ENCODE measurements at regions not wholly inside any gene's neighbourhood (a gene's known extent, or its start where the extent isn't known, plus 50 kb on each side); places are given as distances from the start of the nearest gene placed in this dataset.

- TF ChIP-seq, protein P1, sequence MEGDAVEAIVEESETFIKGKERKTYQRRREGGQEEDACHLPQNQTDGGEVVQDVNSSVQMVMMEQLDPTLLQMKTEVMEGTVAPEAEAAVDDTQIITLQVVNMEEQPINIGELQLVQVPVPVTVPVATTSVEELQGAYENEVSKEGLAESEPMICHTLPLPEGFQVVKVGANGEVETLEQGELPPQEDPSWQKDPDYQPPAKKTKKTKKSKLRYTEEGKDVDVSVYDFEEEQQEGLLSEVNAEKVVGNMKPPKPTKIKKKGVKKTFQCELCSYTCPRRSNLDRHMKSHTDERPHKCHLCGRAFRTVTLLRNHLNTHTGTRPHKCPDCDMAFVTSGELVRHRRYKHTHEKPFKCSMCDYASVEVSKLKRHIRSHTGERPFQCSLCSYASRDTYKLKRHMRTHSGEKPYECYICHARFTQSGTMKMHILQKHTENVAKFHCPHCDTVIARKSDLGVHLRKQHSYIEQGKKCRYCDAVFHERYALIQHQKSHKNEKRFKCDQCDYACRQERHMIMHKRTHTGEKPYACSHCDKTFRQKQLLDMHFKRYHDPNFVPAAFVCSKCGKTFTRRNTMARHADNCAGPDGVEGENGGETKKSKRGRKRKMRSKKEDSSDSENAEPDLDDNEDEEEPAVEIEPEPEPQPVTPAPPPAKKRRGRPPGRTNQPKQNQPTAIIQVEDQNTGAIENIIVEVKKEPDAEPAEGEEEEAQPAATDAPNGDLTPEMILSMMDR (IDR thresholded peaks at IDR 0.05): peak; percentile 54
Observed at GRCh38 chr12:41663598-41664265, 475.6 kb downstream of the PDZRN4 start.

DNA sequence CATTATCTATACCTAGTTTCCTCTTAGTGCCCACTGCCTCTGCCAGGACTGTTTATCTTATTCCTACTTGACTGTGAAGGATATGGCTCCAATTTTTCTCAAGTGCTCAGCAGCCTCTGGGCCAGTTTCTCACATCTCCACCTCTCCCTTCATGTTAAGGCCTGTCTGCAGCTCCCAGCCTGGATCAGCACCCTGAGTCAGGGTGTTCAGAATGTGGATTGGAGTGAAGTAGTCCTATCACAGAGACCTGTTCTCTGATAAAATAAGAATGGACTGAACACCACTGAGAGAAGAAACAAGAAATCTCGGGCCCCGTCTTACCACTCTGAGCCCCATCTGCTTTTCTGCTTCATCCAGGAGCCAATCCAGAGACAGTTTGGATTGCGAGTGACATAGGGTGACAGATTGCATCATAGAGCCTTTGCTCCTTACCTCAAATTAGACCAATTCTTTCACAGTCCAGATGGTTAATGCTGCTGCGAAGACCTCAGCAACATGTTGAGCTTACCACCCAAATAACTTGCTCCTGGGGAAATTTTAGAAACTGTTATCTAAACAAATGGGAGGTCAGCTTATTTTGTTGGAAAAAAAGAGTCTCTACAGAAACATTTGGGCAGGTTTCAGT, 473.1 kb downstream of the PDZRN4 start:
- TF ChIP-seq, protein P1 (IDR thresholded peaks at IDR 0.05): no peak

DNA sequence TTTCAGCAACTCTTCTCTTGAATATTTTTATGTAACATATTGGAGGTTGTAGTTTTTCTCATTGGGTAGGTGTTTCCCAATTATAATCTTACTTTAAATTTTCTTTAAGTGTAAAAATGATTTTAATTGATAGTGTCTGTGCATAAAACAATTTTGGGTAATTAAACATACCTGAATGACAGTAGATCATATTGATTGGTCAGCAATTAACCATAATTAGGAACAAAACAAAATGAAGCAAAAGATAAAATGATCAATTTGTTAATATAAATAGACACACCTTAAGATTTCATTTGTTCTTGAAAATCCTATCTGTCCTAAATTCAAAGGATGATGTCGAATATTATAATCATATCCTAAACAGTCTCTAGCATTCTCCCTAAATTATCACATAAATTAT, 468.3 kb downstream of the PDZRN4 start:
- TF ChIP-seq, protein P1 (IDR thresholded peaks at IDR 0.05): no peak

GRCh38 chr12:41653386-41654326, 465.5 kb downstream of the PDZRN4 start:
- TF ChIP-seq, protein P1 (IDR thresholded peaks at IDR 0.05): no peak

DNA sequence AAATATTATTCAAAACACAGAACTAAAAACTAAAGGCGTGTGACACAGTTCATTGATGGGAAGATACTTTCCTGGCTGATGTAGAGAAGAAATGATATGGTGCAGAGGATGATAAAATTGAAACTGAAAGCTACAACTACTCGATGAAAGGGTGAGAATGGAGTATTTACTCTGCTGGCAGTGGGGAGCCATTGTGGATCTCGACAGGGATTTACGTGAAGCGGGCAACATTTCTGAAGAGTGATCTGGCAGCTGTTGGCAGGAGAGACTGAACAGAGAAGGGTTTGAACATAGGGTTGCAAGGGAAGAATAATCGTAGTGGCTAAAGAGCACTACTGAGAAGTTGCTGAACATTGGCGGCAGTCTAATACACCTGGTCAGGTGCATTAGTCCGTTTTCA, 464.9 kb downstream of the PDZRN4 start:
- TF ChIP-seq, protein P1 (IDR thresholded peaks at IDR 0.05): no peak

- TF ChIP-seq, protein P1 (IDR thresholded peaks at IDR 0.05): no peak
Observed at GRCh38 chr12:41645624-41646023, 457.5 kb downstream of the PDZRN4 start.

GRCh38 chr12:41636653-41637052, 448.5 kb downstream of the PDZRN4 start:
- TF ChIP-seq, protein P1 (IDR thresholded peaks at IDR 0.05): no peak

All from LNCAP (cell line).